ENCODE measurements at regions not wholly inside any gene's neighbourhood (a gene's known extent, or its start where the extent isn't known, plus 50 kb on each side); places are given as distances from the start of the nearest gene placed in this dataset.

DNA sequence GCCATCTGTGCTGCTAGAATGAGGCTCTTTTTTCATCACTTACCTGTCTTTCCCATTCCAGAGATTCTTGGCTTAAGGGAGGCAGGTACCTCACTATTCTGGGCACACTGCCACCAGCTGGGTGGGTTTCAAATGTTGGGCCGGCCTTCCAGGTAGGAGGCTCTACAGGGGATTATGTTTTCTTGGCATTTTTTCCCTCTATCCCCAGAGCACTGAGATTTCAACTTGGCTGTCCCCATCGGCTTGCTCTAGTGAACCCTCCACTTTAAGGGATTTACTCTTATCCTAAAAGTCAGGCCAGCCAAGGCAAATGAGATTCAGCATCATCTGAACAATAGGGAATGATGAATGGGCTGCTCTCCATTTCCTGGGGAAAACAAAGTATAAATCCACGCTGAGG, 710.1 kb upstream of the CELF2 start:
- Histone ChIP-seq H3K4me3 (replicated peaks; ENCODE audit: insufficient read depth, low read length) (no peak overlapping the region), H3K27ac (replicated peaks) (no peak overlapping the region), H3K27me3 (ENCODE audit: insufficient read depth, poor library complexity, severe bottlenecking) (no peaks in the 10 kb centered on the region)
- TF ChIP-seq, protein P1, sequence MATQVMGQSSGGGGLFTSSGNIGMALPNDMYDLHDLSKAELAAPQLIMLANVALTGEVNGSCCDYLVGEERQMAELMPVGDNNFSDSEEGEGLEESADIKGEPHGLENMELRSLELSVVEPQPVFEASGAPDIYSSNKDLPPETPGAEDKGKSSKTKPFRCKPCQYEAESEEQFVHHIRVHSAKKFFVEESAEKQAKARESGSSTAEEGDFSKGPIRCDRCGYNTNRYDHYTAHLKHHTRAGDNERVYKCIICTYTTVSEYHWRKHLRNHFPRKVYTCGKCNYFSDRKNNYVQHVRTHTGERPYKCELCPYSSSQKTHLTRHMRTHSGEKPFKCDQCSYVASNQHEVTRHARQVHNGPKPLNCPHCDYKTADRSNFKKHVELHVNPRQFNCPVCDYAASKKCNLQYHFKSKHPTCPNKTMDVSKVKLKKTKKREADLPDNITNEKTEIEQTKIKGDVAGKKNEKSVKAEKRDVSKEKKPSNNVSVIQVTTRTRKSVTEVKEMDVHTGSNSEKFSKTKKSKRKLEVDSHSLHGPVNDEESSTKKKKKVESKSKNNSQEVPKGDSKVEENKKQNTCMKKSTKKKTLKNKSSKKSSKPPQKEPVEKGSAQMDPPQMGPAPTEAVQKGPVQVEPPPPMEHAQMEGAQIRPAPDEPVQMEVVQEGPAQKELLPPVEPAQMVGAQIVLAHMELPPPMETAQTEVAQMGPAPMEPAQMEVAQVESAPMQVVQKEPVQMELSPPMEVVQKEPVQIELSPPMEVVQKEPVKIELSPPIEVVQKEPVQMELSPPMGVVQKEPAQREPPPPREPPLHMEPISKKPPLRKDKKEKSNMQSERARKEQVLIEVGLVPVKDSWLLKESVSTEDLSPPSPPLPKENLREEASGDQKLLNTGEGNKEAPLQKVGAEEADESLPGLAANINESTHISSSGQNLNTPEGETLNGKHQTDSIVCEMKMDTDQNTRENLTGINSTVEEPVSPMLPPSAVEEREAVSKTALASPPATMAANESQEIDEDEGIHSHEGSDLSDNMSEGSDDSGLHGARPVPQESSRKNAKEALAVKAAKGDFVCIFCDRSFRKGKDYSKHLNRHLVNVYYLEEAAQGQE (IDR thresholded peaks at IDR 0.05; ENCODE audit: insufficient replicate concordance, low read depth): no peak
- TF ChIP-seq SPI1 (IDR thresholded peaks at IDR 0.05; ENCODE audit: borderline replicate concordance, low read depth) (no peak), GABPA (IDR thresholded peaks at IDR 0.05; ENCODE audit: low read depth) (no peak), POLR2AphosphoS5 (IDR thresholded peaks at IDR 0.05; ENCODE audit: low read depth) (no peak)
- TF ChIP-seq, protein P2, sequence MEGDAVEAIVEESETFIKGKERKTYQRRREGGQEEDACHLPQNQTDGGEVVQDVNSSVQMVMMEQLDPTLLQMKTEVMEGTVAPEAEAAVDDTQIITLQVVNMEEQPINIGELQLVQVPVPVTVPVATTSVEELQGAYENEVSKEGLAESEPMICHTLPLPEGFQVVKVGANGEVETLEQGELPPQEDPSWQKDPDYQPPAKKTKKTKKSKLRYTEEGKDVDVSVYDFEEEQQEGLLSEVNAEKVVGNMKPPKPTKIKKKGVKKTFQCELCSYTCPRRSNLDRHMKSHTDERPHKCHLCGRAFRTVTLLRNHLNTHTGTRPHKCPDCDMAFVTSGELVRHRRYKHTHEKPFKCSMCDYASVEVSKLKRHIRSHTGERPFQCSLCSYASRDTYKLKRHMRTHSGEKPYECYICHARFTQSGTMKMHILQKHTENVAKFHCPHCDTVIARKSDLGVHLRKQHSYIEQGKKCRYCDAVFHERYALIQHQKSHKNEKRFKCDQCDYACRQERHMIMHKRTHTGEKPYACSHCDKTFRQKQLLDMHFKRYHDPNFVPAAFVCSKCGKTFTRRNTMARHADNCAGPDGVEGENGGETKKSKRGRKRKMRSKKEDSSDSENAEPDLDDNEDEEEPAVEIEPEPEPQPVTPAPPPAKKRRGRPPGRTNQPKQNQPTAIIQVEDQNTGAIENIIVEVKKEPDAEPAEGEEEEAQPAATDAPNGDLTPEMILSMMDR (IDR thresholded peaks at IDR 0.05; ENCODE audit: insufficient read depth, low read length): no peak
- DNase-seq (ENCODE audit: low read depth in 1 of 2, low spot score in 1 of 2): no peak

DNA sequence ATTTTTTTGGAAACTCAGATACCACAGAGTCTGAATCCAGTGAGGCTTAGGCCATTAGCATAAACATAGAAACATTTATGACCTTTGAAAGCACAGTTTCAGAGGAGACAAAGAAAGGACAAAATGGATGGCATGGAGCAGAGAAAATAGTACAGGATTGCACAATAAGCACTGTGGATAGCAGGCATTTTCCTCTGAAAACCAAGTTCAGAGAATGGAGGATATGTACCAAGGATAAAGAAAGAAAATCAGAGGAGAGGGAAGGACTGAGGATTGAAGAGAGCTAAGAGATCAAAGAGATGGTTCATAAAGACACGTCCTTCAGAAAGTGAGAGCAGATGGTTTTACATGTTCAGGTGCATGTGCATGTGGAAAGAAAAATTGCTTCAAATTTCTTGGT, 707.2 kb upstream of the CELF2 start:
- Histone ChIP-seq H3K27me3 (ENCODE audit: insufficient read depth, poor library complexity, severe bottlenecking) (no peaks in the 10 kb centered on the region), H3K4me3 (replicated peaks; ENCODE audit: insufficient read depth, low read length) (no peak overlapping the region), H3K27ac (replicated peaks) (no peak overlapping the region)
- DNase-seq (ENCODE audit: low read depth in 1 of 2, low spot score in 1 of 2): no peak
- TF ChIP-seq SPI1 (IDR thresholded peaks at IDR 0.05; ENCODE audit: borderline replicate concordance, low read depth) (no peak), POLR2AphosphoS5 (IDR thresholded peaks at IDR 0.05; ENCODE audit: low read depth) (no peak), GABPA (IDR thresholded peaks at IDR 0.05; ENCODE audit: low read depth) (no peak)
- TF ChIP-seq, protein P1 (IDR thresholded peaks at IDR 0.05; ENCODE audit: insufficient replicate concordance, low read depth): no peak
- TF ChIP-seq, protein P2 (IDR thresholded peaks at IDR 0.05; ENCODE audit: insufficient read depth, low read length): no peak

DNA sequence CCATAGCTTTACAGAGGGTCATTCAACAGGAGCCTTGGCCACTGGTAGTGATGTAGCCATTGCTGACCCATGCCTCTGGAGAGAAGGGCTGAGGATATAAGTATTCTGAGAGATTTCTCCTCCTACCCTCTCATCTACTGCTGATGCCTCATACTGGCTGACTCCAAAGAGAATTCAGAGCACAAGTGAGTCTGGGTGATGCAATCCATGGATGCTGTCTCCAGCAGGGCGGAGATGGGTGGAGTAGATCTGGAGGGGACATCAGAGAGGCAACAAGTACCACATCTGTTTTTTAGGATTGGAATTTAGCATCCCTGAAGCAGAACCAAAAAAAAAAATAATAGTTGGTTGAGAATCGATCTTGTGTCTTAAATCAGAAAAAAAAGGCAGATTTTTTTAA, 705.7 kb upstream of the CELF2 start:
- DNase-seq (ENCODE audit: low read depth in 1 of 2, low spot score in 1 of 2): no peak
- TF ChIP-seq SPI1 (IDR thresholded peaks at IDR 0.05; ENCODE audit: borderline replicate concordance, low read depth) (no peak), POLR2AphosphoS5 (IDR thresholded peaks at IDR 0.05; ENCODE audit: low read depth) (no peak)
- TF ChIP-seq, protein P2 (IDR thresholded peaks at IDR 0.05; ENCODE audit: insufficient read depth, low read length): no peak
- TF ChIP-seq, protein P1 (IDR thresholded peaks at IDR 0.05; ENCODE audit: insufficient replicate concordance, low read depth): no peak
- Histone ChIP-seq H3K27ac (replicated peaks) (no peak overlapping the region), H3K4me3 (replicated peaks; ENCODE audit: insufficient read depth, low read length) (no peak overlapping the region), H3K27me3 (ENCODE audit: insufficient read depth, poor library complexity, severe bottlenecking) (no peaks in the 10 kb centered on the region)

Measured in HL-60 (cell line).